ENCODE measurements at regions not wholly inside any gene's neighbourhood (a gene's known extent, or its start where the extent isn't known, plus 50 kb on each side); places are given as distances from the start of the nearest gene placed in this dataset.

DNA sequence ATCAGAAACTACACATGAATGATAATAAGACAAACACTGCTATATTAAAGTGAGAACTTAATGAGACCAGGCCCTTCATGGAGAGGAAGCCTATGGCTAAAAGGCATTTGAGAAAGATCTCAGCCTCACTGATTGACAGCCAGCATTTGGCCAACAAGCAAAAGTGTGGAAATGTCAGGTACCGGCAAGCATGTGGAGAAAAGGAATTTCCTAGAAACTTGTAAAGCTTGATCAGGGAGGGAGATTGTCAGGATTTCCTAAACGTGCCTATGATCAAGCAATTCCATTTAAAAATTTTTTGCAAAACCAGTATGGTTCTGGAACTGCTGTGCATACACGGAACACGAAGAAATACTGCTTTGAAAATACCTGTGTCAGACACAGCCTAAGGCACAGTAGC is 220.3 kb upstream of the ATP10A start:
- TF ChIP-seq, protein P1, sequence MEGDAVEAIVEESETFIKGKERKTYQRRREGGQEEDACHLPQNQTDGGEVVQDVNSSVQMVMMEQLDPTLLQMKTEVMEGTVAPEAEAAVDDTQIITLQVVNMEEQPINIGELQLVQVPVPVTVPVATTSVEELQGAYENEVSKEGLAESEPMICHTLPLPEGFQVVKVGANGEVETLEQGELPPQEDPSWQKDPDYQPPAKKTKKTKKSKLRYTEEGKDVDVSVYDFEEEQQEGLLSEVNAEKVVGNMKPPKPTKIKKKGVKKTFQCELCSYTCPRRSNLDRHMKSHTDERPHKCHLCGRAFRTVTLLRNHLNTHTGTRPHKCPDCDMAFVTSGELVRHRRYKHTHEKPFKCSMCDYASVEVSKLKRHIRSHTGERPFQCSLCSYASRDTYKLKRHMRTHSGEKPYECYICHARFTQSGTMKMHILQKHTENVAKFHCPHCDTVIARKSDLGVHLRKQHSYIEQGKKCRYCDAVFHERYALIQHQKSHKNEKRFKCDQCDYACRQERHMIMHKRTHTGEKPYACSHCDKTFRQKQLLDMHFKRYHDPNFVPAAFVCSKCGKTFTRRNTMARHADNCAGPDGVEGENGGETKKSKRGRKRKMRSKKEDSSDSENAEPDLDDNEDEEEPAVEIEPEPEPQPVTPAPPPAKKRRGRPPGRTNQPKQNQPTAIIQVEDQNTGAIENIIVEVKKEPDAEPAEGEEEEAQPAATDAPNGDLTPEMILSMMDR (conservative IDR thresholded peaks at IDR 0.05; ENCODE audit: low read depth, low read length), result no peak
- no peak for DNase-seq (ENCODE audit: low read depth)
- no peak overlapping the region for H3K4me3 ChIP-seq (ENCODE audit: low read depth, low read length)

DNA sequence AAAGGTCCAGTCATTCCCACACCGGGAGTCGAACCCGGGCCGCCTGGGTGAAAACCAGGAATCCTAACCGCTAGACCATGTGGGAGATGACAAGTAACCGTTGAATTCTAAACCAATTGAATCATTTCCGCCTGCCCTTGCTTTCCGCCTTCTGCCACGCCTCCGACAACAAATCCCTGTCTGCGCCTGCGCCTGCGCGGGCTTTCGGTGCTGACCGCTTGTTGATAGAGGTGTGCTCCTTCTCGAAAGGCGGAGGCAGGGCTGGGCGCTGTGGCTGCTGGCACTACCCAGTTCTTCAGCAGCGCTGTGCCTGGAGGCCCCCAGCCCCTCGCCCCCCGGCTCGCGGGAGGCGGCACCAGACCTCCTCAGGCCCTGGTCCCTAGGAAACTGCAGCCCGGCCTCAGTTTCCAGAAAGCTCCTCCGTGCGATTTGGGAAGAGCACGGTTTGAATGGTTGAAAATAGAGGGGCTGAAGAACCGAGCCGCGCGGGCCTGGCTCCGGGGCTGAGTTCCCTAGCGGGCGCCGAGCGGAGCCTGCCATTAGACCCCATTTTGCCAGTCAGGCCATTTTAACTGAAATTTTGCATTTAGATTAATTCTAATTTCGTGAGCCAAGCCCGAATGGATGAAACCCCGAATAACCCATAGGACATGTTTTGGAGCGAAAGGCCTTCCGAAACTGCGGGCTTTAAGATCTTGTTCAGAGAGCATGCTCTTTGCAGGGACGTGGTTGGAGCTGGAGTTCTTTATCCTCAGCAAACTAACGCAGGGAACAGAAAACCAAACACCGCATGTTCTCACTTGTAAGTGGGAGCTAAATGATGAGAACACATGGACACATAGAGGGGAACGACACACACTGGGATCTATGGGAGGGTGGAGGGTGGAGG is 219.3 kb upstream of the ATP10A start:
- peak; percentile 96 for DNase-seq (ENCODE audit: low read depth)
- TF ChIP-seq, protein P1 (conservative IDR thresholded peaks at IDR 0.05; ENCODE audit: low read depth, low read length), result no peak
- H3K4me3 ChIP-seq (ENCODE audit: low read depth, low read length), result peak overlapping the region; percentile 79

DNA sequence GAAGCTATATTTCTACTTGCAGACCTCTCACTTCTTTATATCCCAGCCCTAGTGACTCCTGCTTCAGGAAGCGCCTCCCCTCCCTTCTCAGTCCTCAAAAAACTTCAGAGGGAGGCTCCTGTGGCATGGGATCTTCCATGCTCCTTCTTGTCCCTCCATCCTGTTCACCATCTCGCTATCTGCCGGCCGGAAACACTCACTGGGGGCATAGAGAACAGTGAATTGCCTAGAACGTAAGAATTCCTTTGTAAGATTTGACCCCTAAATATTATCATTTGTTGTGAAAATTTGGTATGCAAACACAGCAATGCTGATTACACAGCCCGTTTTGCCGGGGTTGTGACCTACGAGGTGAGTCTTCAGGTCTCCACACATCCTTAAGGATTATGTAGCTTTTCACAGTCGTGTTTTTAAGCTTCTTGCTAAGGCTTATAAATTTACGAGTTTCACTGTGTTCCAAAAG is 218.7 kb upstream of the ATP10A start:
- no peak overlapping the region for H3K4me3 ChIP-seq (ENCODE audit: low read depth, low read length)
- TF ChIP-seq, protein P1 (conservative IDR thresholded peaks at IDR 0.05; ENCODE audit: low read depth, low read length), result no peak
- no peak for DNase-seq (ENCODE audit: low read depth)

DNA sequence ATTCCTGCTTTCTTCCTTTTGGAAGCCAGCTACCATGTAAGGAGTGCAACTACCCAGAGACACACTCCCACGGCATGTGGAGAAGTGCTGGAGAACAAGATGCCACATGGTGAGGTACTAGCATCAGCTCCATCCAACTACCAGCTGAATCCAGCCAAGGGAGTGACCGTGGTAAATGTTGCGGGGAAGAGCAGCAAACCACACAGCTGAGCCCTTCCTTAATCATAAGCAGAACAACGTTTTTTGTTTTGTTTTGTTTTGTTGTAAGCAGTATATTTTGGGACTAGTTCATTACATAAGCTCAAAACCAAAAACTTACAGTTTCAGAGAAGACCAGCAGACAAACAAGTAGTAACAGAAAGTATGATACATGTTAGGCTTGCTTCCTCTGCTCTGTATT is 212.6 kb upstream of the ATP10A start:
- no peak for DNase-seq (ENCODE audit: low read depth)
- H3K4me3 ChIP-seq (ENCODE audit: low read depth, low read length), result no peak overlapping the region
- TF ChIP-seq, protein P1 (conservative IDR thresholded peaks at IDR 0.05; ENCODE audit: low read depth, low read length), result no peak

DNA sequence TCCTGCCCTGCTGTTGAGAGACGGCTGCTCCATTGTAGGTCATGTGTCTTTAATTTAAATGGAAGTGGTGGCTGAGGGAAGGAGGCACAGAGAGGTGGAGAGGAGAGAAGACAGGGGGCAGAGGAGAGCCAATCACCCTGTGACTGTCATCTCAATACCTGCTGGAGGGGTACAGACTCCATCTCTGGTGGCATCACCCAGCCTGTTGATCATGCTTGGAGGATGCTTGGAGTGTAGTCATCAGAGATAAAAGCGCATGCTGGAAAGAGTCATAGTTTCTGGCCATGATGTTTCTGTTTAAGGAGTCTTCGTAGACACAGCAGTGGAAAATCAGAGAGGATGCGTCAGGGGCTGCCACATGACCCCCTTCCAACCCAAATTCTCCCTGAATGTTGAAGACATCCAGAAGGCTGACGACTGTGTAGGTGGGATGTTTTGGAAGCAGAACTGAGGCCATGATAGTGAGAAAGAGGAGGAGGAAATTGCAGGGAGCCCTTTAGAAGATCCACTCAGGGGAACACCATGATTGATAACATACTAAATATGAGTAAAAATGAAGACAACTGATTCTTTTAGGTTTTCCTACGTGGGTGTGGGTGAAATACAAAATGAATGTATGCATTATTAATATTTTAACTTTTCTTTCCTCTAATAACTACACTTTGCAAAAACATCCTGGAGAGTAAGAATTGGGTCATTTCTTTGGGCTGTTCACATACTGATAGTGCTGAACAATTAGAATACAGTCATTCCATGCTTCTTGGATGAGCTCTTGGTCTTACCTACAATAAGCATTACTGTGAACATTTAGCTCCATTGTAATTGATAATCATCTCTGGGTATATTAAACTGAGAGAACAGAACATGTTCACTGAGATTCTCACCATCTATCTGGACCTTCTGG is 210.6 kb upstream of the ATP10A start:
- no peak for DNase-seq (ENCODE audit: low read depth)
- TF ChIP-seq, protein P1 (conservative IDR thresholded peaks at IDR 0.05; ENCODE audit: low read depth, low read length), result no peak
- no peak overlapping the region for H3K4me3 ChIP-seq (ENCODE audit: low read depth, low read length)

DNA sequence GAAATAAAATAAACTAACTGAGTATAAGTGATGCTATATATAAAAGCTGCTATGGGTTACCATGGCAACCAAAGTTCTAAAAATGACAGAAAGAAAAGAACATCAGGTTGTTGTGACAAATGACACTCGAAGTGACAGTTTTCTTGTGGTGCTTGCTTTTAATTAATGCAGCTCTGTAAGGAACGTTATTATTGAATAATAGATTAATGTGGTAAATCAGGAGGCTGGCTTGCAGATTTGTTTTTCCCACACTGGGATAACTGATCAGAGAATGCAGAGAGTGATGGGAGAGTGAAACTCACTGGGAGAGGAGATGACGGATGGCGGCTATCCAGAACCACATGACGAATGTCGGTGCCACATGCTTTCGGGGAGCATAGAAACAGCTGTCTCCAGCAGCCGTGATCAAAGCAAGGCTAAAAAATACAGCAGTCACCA is 207.0 kb upstream of the ATP10A start:
- H3K4me3 ChIP-seq (ENCODE audit: low read depth, low read length), result no peak overlapping the region
- no peak for DNase-seq (ENCODE audit: low read depth)
- TF ChIP-seq, protein P1 (conservative IDR thresholded peaks at IDR 0.05; ENCODE audit: low read depth, low read length), result no peak
